ENCODE measurements at regions not wholly inside any gene's neighbourhood (a gene's known extent, or its start where the extent isn't known, plus 50 kb on each side); places are given as distances from the start of the nearest gene placed in this dataset.
A peak's percentile ranks its signal among the peaks of the same experiment; 100 is the strongest.

- Histone ChIP-seq H3K79me1 (ENCODE audit: low read depth, low read length) (no peaks in the 10 kb centered on the region), H3K18ac (ENCODE audit: extremely low read depth, low read length) (peak overlapping the region; percentile 85; the same call in 1 of the 2 replicates), H3K23ac (ENCODE audit: insufficient read length) (no peak overlapping the region), H3K4me3 (ENCODE audit: extremely low read depth in 1 of 4, insufficient read depth in 2 of 4, low read depth in 3 of 4, low read length in 4 of 4) (no peak overlapping the region), H3K14ac (ENCODE audit: insufficient read length) (no peak overlapping the region), H3K27ac (ENCODE audit: low read depth, low read length) (no peak overlapping the region), H3K23me2 (ENCODE audit: low read depth, low read length) (no peaks in the 10 kb centered on the region), H3K56ac (replicated peaks; ENCODE audit: insufficient read length, low read depth, low read length) (no peak overlapping the region), H4K8ac (ENCODE audit: extremely low read depth, insufficient read depth, low read length) (no peak overlapping the region), H4K20me1 (replicated peaks in 1 of 2; ENCODE audit: control insufficient read depth in 1 of 2, insufficient read depth in 2 of 2, low read length in 2 of 2) (no peaks in the 10 kb centered on the region), H3K27me3 (replicated peaks in 1 of 4; ENCODE audit: control insufficient read depth in 3 of 4, extremely low read depth in 1 of 4, insufficient read depth in 3 of 4, low read length in 3 of 4) (no peaks in the 10 kb centered on the region), H3K79me2 (ENCODE audit: control insufficient read depth in 1 of 2, insufficient read depth in 2 of 2, low read length in 2 of 2) (no peaks in the 10 kb centered on the region), H3K4me2 (ENCODE audit: insufficient read depth in 1 of 2, low read depth in 2 of 2, low read length in 2 of 2) (no peak overlapping the region), H3K9me3 (ENCODE audit: insufficient read depth in 2 of 2, low read depth in 1 of 2, low read length in 1 of 2) (peaks cover 3 to 8% of the 10 kb centered on the region in 2 experiments; a peak in 3 of 4 replicates), H4K5ac (ENCODE audit: insufficient read length, low read depth, low read length) (no peak overlapping the region), H3K36me3 (ENCODE audit: control insufficient read depth in 2 of 4, insufficient read depth in 4 of 4, low read length in 3 of 4) (no peaks in the 10 kb centered on the region), H2BK12ac (ENCODE audit: low read depth, low read length) (peak overlapping the region; percentile 52; the same call in 1 of the 2 replicates), H3K4ac (replicated peaks; ENCODE audit: insufficient read length, low read depth, low read length) (no peak overlapping the region), H2AFZ (ENCODE audit: low read length) (no peak overlapping the region), H2BK5ac (ENCODE audit: low read depth, low read length) (no peak overlapping the region), H3K9ac (replicated peaks in 1 of 4; ENCODE audit: extremely low read depth in 1 of 4, low read depth in 3 of 4, low read length in 3 of 4) (no peak overlapping the region), H4K91ac (replicated peaks; ENCODE audit: insufficient read length, low read length) (no peak overlapping the region), H2BK15ac (ENCODE audit: low read length) (0 out of 2 replicates have a peak overlapping the region, but pooled peaks have one; percentile 83), H3K4me1 (replicated peaks in 1 of 4; ENCODE audit: control insufficient read depth in 3 of 4, insufficient read depth in 4 of 4, low read length in 3 of 4) (peaks cover 0 to 6% (median 4%) of the 10 kb centered on the region in 4 experiments; a peak in 4 of 7 replicates), H2BK120ac (replicated peaks; ENCODE audit: low read depth, low read length) (no peak overlapping the region), H2BK20ac (ENCODE audit: low read length) (peak overlapping the region; percentile 55; the same call in 1 of the 2 replicates), H2AK5ac (ENCODE audit: low read depth, low read length) (no peak overlapping the region)
- TF ChIP-seq CEBPB (IDR thresholded peaks at IDR 0.05; ENCODE audit: low read depth, low read length) (no peak), SIN3A (conservative IDR thresholded peaks at IDR 0.05 in 1 of 2, IDR thresholded peaks at IDR 0.05 in 1 of 2; ENCODE audit: low read depth in 1 of 2, low read length in 2 of 2) (no peak), CREB1 (IDR thresholded peaks at IDR 0.05) (no peak), ZNF274 (IDR thresholded peaks at IDR 0.05; ENCODE audit: borderline replicate concordance, extremely low read depth, low read length) (no peak), SIRT6 (IDR thresholded peaks at IDR 0.05; ENCODE audit: low read length) (no peak), EGR1 (IDR thresholded peaks at IDR 0.05; ENCODE audit: borderline replicate concordance, low read depth, low read length) (no peak)
- ChIA-PET CTCF (ENCODE audit: partially characterized antibody) (interaction anchor here (0.6 to 2.6 kb wide), 9 partner anchors 9 to 640 kb away, joined by 3 to 11 read pairs (median 3); no protein-coding TSS in a partner anchor), POLR2A (ENCODE audit: partially characterized antibody) (no interaction called here)
- FAIRE-seq, result no peak
- WGBS, 2 experiments (ENCODE audit: extremely low coverage in 1 of 2, insufficient coverage in 1 of 2, insufficient read length in 1 of 2, insufficient replicate concordance in 2 of 2, low coverage in 1 of 2, low lambda C conversion rate in 2 of 2, missing lambda C conversion rate in 1 of 2), result 92% methylated on average over 7 of the region's 7 CpGs; no CpG with 5 or more reads in 1 of the 2 experiments
- no peak for DNase-seq (ENCODE audit: low read depth in 1 of 2, low spot score in 2 of 2)
Measured at GRCh38 chr20:17806107-17806506, 106.3 kb downstream of the BANF2 start.

All from H1 (cell line).